IMR-90 (cell line): ENCODE measurements at regions not wholly inside any gene's neighbourhood (a gene's known extent, or its start where the extent isn't known, plus 50 kb on each side); places are given as distances from the start of the nearest gene placed in this dataset.

Source experiments
- BHLHE40 ChIP-seq: fragments of 150-350 bp; IDR thresholded peaks from 2 replicates; pipeline ENCODE4 v1.6.1; 2016; ENCODE audit warnings: mild to moderate bottlenecking, low read depth, low read length
- CEBPB ChIP-seq: IDR thresholded peaks from 2 replicates; pipeline ENCODE4 v1.6.1; 2012; ENCODE audit warnings: low read depth, low read length, improper control_type of control experiment
- CTCF ChIP-seq: conservative IDR thresholded peaks from 2 replicates; pipeline ENCODE4 v1.5.1; 2012; ENCODE audit warnings: mild to moderate bottlenecking, low read depth, low read length, improper control_type of control experiment
- ELK1 ChIP-seq: fragments of 150-350 bp; IDR thresholded peaks from 2 replicates; pipeline ENCODE4 v1.6.1; 2016; ENCODE audit warnings: low read depth, mild to moderate bottlenecking, low read length, moderate library complexity, borderline replicate concordance
- FOS ChIP-seq: fragments of 150-350 bp; IDR thresholded peaks from 2 replicates; pipeline ENCODE4 v1.6.1; 2016; ENCODE audit warnings: low read depth, low read length
- MAFK ChIP-seq: IDR thresholded peaks from 2 replicates; pipeline ENCODE4 v1.6.1; 2012; ENCODE audit warnings: low read depth, low read length, improper control_type of control experiment
- MXI1 ChIP-seq: IDR thresholded peaks from 2 replicates; pipeline ENCODE4 v1.6.1; 2012; ENCODE audit warnings: low read depth, mild to moderate bottlenecking, low read length, moderate library complexity, borderline replicate concordance
- NFE2L2 ChIP-seq: fragments of 150-350 bp; IDR thresholded peaks from 2 replicates; pipeline ENCODE4 v1.6.1; 2016; ENCODE audit warnings: low read depth, mild to moderate bottlenecking, low read length
- POLR2A ChIP-seq: IDR thresholded peaks from 2 replicates; pipeline ENCODE4 v1.6.1; 2012; ENCODE audit warnings: mild to moderate bottlenecking, low read depth, low read length
- RAD21 ChIP-seq: IDR thresholded peaks from 2 replicates; pipeline ENCODE4 v1.6.1; 2012; ENCODE audit warnings: low read length, improper control_type of control experiment
- RCOR1 ChIP-seq: IDR thresholded peaks from 2 replicates; pipeline ENCODE4 v1.6.1; 2012; ENCODE audit warnings: mild to moderate bottlenecking, low read length, improper control_type of control experiment; ENCODE audit not compliant: insufficient replicate concordance
- RFX5 ChIP-seq: IDR thresholded peaks from 2 replicates; pipeline ENCODE4 v1.8.0; 2012; ENCODE audit warnings: low read depth, mild to moderate bottlenecking, low read length, moderate library complexity
- SMC3 ChIP-seq: fragments of 150-350 bp; IDR thresholded peaks from 2 replicates; pipeline ENCODE4 v1.6.1; 2016; ENCODE audit warnings: low read depth, mild to moderate bottlenecking, antibody characterized with exemption, low read length, moderate library complexity

- TF ChIP-seq RAD21 (no peak), RCOR1 (no peak), CTCF (no peak), POLR2A (no peak), SMC3 (no peak), CEBPB (no peak), BHLHE40 (no peak), ELK1 (no peak), RFX5 (no peak), MXI1 (no peak), FOS (no peak), MAFK (no peak), NFE2L2 (no peak)
These were observed 123.8 kb upstream of the RPL38 start for GRCh38 chr17:74079537-74080300.
